ENCODE measurements at regions not wholly inside any gene's neighbourhood (a gene's known extent, or its start where the extent isn't known, plus 50 kb on each side); places are given as distances from the start of the nearest gene placed in this dataset.
"Not testable (repeated sequence)": the region's sequence is repeated elsewhere in the genome, so short reads cannot be mapped to it uniquely, and the experiment has no call there.

DNA sequence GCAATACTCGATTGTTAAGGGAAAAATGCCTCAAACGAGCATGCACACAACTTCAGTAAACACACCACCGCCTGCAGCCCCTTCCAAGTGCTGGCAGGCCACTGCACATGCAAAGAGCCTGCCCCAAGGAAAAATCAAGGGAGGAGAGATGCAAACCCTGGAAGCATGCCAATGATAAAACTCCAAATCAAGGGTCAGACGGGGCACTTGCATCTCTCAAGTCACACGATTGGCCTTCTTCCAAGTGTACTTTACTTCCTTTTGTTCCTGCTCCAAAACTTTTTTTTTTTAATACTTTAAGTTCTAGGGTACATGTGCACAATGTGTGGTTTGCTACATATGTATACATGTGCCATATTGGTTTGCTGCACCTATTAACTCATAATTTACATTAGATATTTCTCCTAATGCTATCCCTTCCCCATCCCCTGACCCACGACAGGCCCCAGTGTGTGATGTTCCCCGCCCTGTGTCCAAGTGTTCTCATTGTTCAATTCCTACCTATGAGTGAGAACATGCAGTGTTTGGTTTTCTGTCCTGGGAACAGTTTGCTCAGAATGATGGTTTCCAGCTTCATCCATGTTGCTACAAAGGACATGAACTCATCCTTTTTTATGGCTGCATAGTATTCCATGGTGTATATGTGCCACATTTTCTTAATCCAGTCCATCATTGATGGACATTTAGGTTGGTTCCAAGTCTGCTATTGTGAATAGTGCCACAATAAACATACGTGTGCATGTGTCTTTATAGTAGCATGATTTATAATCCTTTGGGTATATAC, 157.8 kb downstream of the MAIP1 start:
- TF ChIP-seq POLR2A (IDR thresholded peaks at IDR 0.05; ENCODE audit: low read length); GATA1 (IDR thresholded peaks at IDR 0.05; ENCODE audit: low read depth, low read length): not testable (repeated sequence)

All from erythroblast (primary cell).